ENCODE measurements at regions not wholly inside any gene's neighbourhood (a gene's known extent, or its start where the extent isn't known, plus 50 kb on each side); places are given as distances from the start of the nearest gene placed in this dataset.

DNA sequence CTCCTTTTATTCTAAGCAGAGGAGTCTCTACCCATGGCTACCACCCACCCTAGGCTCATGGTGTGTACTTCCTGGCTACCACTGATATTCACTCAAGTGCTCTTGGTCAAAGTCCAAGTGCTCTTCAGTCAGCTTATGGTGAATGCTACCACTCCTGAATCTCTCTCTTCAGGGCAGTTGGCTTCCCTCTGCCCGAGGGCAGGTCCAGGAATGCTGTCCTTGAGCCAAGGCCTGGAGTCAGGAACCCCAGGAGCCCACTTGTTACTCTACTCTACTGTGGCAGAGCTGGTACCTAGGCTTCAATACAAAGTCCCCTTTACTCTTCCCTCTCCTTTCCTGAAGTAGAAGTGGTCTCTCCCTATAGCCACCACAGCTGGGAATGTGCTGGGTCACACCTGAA is 226.0 kb downstream of the DIPK2A start:
- no peaks in the 10 kb centered on the region for H4K20me1 ChIP-seq (ENCODE audit: control insufficient read depth, insufficient read depth, low read depth, low read length)
- TF ChIP-seq, protein P1, sequence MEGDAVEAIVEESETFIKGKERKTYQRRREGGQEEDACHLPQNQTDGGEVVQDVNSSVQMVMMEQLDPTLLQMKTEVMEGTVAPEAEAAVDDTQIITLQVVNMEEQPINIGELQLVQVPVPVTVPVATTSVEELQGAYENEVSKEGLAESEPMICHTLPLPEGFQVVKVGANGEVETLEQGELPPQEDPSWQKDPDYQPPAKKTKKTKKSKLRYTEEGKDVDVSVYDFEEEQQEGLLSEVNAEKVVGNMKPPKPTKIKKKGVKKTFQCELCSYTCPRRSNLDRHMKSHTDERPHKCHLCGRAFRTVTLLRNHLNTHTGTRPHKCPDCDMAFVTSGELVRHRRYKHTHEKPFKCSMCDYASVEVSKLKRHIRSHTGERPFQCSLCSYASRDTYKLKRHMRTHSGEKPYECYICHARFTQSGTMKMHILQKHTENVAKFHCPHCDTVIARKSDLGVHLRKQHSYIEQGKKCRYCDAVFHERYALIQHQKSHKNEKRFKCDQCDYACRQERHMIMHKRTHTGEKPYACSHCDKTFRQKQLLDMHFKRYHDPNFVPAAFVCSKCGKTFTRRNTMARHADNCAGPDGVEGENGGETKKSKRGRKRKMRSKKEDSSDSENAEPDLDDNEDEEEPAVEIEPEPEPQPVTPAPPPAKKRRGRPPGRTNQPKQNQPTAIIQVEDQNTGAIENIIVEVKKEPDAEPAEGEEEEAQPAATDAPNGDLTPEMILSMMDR (IDR thresholded peaks at IDR 0.05; ENCODE audit: low read depth, low read length, poor library complexity, severe bottlenecking): no peak
- H3K27ac ChIP-seq (ENCODE audit: low read depth, low read length): no peak overlapping the region
- no peak overlapping the region for H3K4me3 ChIP-seq (ENCODE audit: low read length)
- H3K27me3 ChIP-seq (ENCODE audit: control insufficient read depth, low read length): no peaks in the 10 kb centered on the region
- no peaks in the 10 kb centered on the region for H3F3A ChIP-seq (ENCODE audit: control insufficient read depth, insufficient read depth)
- no peaks in the 10 kb centered on the region for H3K36me3 ChIP-seq (ENCODE audit: control insufficient read depth, low read length)
- H3K9me2 ChIP-seq (replicated peaks; ENCODE audit: control insufficient read depth, low read length): no peaks in the 10 kb centered on the region
- H3K4me2 ChIP-seq (ENCODE audit: low read length): no peak overlapping the region
- peaks cover 5% of the 10 kb centered on the region for H3K9me3 ChIP-seq (ENCODE audit: control insufficient read depth, insufficient read depth, low read length)
- H3K79me2 ChIP-seq (ENCODE audit: control insufficient read depth, low read length): no peaks in the 10 kb centered on the region
- H3K4me1 ChIP-seq (ENCODE audit: control insufficient read depth, low read length): no peaks in the 10 kb centered on the region

GRCh38 chr3:144200004-144200403 is 228.4 kb downstream of the DIPK2A start:
- Histone ChIP-seq H3K4me2 (ENCODE audit: low read length) (no peak overlapping the region), H3K4me1 (ENCODE audit: control insufficient read depth, low read length) (no peaks in the 10 kb centered on the region), H3K79me2 (ENCODE audit: control insufficient read depth, low read length) (no peaks in the 10 kb centered on the region), H3K27ac (ENCODE audit: low read depth, low read length) (no peak overlapping the region), H3K9me2 (replicated peaks; ENCODE audit: control insufficient read depth, low read length) (no peaks in the 10 kb centered on the region), H3K4me3 (ENCODE audit: low read length) (no peak overlapping the region), H3K27me3 (ENCODE audit: control insufficient read depth, low read length) (no peaks in the 10 kb centered on the region), H3K9me3 (ENCODE audit: control insufficient read depth, insufficient read depth, low read length) (no peaks in the 10 kb centered on the region), H3K36me3 (ENCODE audit: control insufficient read depth, low read length) (no peaks in the 10 kb centered on the region), H4K20me1 (ENCODE audit: control insufficient read depth, insufficient read depth, low read depth, low read length) (no peaks in the 10 kb centered on the region), H3F3A (ENCODE audit: control insufficient read depth, insufficient read depth) (no peaks in the 10 kb centered on the region)
- no peak for TF ChIP-seq EZH2phosphoT487 (IDR thresholded peaks at IDR 0.05; ENCODE audit: borderline replicate concordance, low read length)
- TF ChIP-seq, protein P1 (IDR thresholded peaks at IDR 0.05; ENCODE audit: low read depth, low read length, poor library complexity, severe bottlenecking): no peak

DNA sequence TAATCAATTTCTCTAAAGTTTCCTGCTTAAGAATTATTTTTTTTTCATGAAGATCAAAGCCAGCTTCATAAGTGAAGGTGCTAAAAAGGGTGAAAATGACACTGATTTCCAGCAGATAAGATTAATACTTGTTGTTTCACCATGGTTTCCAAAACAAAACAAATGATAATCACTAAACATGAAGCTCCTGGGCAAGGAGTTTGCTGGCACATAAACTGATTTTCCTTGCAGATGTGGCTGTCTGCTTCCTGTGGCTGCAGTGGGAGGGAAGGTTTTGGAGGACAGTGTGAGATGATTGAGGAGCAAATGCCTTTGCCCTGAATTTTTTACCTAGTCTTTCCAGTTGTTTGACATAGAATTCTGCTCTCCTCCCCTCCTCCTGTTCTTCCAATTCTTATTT is 228.8 kb downstream of the DIPK2A start:
- no peaks in the 10 kb centered on the region for H3K4me1 ChIP-seq (ENCODE audit: control insufficient read depth, low read length)
- no peaks in the 10 kb centered on the region for H3K27me3 ChIP-seq (ENCODE audit: control insufficient read depth, low read length)
- H3K4me2 ChIP-seq (ENCODE audit: low read length): no peak overlapping the region
- H3K4me3 ChIP-seq (ENCODE audit: low read length): no peak overlapping the region
- no peak overlapping the region for H3K27ac ChIP-seq (ENCODE audit: low read depth, low read length)
- H3K79me2 ChIP-seq (ENCODE audit: control insufficient read depth, low read length): no peaks in the 10 kb centered on the region
- TF ChIP-seq EZH2phosphoT487 (IDR thresholded peaks at IDR 0.05; ENCODE audit: borderline replicate concordance, low read length): no peak
- TF ChIP-seq, protein P1 (IDR thresholded peaks at IDR 0.05; ENCODE audit: low read depth, low read length, poor library complexity, severe bottlenecking): no peak
- H3K36me3 ChIP-seq (ENCODE audit: control insufficient read depth, low read length): no peaks in the 10 kb centered on the region
- no peaks in the 10 kb centered on the region for H4K20me1 ChIP-seq (ENCODE audit: control insufficient read depth, insufficient read depth, low read depth, low read length)
- no peaks in the 10 kb centered on the region for H3F3A ChIP-seq (ENCODE audit: control insufficient read depth, insufficient read depth)
- H3K9me2 ChIP-seq (replicated peaks; ENCODE audit: control insufficient read depth, low read length): no peaks in the 10 kb centered on the region
- no peaks in the 10 kb centered on the region for H3K9me3 ChIP-seq (ENCODE audit: control insufficient read depth, insufficient read depth, low read length)

DNA sequence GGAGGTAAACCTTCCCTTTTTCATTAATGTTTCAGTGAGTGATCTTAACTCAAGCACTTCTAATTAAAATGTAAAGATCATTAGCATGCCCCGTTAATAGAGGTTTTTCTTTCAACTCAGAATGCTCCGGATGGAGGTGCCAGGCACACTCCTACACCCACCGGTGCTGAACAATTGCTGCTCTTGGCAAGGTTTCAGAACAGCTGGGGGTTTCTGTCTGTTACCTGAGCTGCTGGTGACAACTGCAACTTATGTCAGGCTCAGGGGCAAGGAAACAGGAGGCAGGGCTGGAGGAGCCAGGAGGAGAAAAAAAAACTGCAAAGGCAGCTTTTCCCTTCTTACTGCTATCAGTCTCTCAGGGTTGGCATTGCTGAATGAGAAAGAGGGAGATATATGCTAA is 250.1 kb downstream of the DIPK2A start:
- no peaks in the 10 kb centered on the region for H3F3A ChIP-seq (ENCODE audit: control insufficient read depth, insufficient read depth)
- no peaks in the 10 kb centered on the region for H3K79me2 ChIP-seq (ENCODE audit: control insufficient read depth, low read length)
- H3K27ac ChIP-seq (ENCODE audit: low read depth, low read length): no peak overlapping the region
- no peaks in the 10 kb centered on the region for H3K36me3 ChIP-seq (ENCODE audit: control insufficient read depth, low read length)
- TF ChIP-seq EZH2phosphoT487 (IDR thresholded peaks at IDR 0.05; ENCODE audit: borderline replicate concordance, low read length): no peak
- TF ChIP-seq, protein P1 (IDR thresholded peaks at IDR 0.05; ENCODE audit: low read depth, low read length, poor library complexity, severe bottlenecking): no peak
- no peaks in the 10 kb centered on the region for H4K20me1 ChIP-seq (ENCODE audit: control insufficient read depth, insufficient read depth, low read depth, low read length)
- no peaks in the 10 kb centered on the region for H3K4me1 ChIP-seq (ENCODE audit: control insufficient read depth, low read length)
- no peaks in the 10 kb centered on the region for H3K9me2 ChIP-seq (replicated peaks; ENCODE audit: control insufficient read depth, low read length)
- H3K27me3 ChIP-seq (ENCODE audit: control insufficient read depth, low read length): no peaks in the 10 kb centered on the region
- H3K4me3 ChIP-seq (ENCODE audit: low read length): no peak overlapping the region
- H3K4me2 ChIP-seq (ENCODE audit: low read length): no peak overlapping the region
- H3K9me3 ChIP-seq (ENCODE audit: control insufficient read depth, insufficient read depth, low read length): no peaks in the 10 kb centered on the region

Measured in DOHH2 (cell line).